GM20431 (cell line): ENCODE measurements at regions not wholly inside any gene's neighbourhood (a gene's known extent, or its start where the extent isn't known, plus 50 kb on each side); places are given as distances from the start of the nearest gene placed in this dataset.

Source experiments
- in situ Hi-C: fragments of 300-500 bp; cut with MseI, MboI; formaldehyde crosslinking; loops from one replicate; pipeline ENCODE4 v1.15.0; 2020; ENCODE audit warnings: low sequenced_read_pairs; ENCODE audit not compliant: unreplicated experiment

- in situ Hi-C loops, result no loop called here
Measured at GRCh38 chr5:51024263-51024662, 357.8 kb downstream of the PARP8 start.

- in situ Hi-C loops, result no loop called here
Measured at GRCh38 chr5:51027271-51027670, 356.0 kb upstream of the ISL1 start.

- in situ Hi-C loops, result no loop called here
Measured at GRCh38 chr5:51028394-51028793, 354.9 kb upstream of the ISL1 start.

GRCh38 chr5:51033215-51033614 is 350.0 kb upstream of the ISL1 start:
- in situ Hi-C loops, result no loop called here

- in situ Hi-C loops, result no loop called here
Measured at GRCh38 chr5:51034222-51034901, 348.9 kb upstream of the ISL1 start.

GRCh38 chr5:51039424-51040329 is 343.6 kb upstream of the ISL1 start:
- in situ Hi-C loops, result no loop called here

GRCh38 chr5:51043745-51044144 is 339.5 kb upstream of the ISL1 start:
- in situ Hi-C loops, result no loop called here

GRCh38 chr5:51047369-51047768 is 335.9 kb upstream of the ISL1 start:
- in situ Hi-C loops, result no loop called here

GRCh38 chr5:51053361-51053760 is 329.9 kb upstream of the ISL1 start:
- in situ Hi-C loops, result no loop called here

- in situ Hi-C loops, result no loop called here
Measured at GRCh38 chr5:51060953-51061352, 322.3 kb upstream of the ISL1 start.

- in situ Hi-C loops, result no loop called here
Measured at GRCh38 chr5:51072937-51073336, 310.3 kb upstream of the ISL1 start.

GRCh38 chr5:51082741-51083140 is 300.5 kb upstream of the ISL1 start:
- in situ Hi-C loops, result no loop called here

GRCh38 chr5:51091816-51092215 is 291.4 kb upstream of the ISL1 start:
- in situ Hi-C loops, result no loop called here

GRCh38 chr5:51095486-51095885 is 287.8 kb upstream of the ISL1 start:
- in situ Hi-C loops, result no loop called here

- in situ Hi-C loops, result no loop called here
Measured at GRCh38 chr5:51096859-51097258, 286.4 kb upstream of the ISL1 start.

- in situ Hi-C loops, result no loop called here
Measured at GRCh38 chr5:51099173-51099853, 283.9 kb upstream of the ISL1 start.

- in situ Hi-C loops, result no loop called here
Measured at GRCh38 chr5:51104556-51104955, 278.7 kb upstream of the ISL1 start.

- in situ Hi-C loops, result no loop called here
Measured at GRCh38 chr5:51109786-51110410, 273.4 kb upstream of the ISL1 start.

GRCh38 chr5:51131266-51131665 is 252.0 kb upstream of the ISL1 start:
- in situ Hi-C loops, result no loop called here

- in situ Hi-C loops, result no loop called here
Measured at GRCh38 chr5:51138164-51138563, 245.1 kb upstream of the ISL1 start.
